Limb (tissue), 2 donors: ENCODE measurements at regions not wholly inside any gene's neighbourhood (a gene's known extent, or its start where the extent isn't known, plus 50 kb on each side); places are given as distances from the start of the nearest gene placed in this dataset.

Source experiments
- DNase-seq, 2 donors: peaks; one replicate each; pipeline ENCODE4 v3.0.0-alpha.2; 2016; ENCODE audit errors: extremely low spot score in 2 of 2

DNA sequence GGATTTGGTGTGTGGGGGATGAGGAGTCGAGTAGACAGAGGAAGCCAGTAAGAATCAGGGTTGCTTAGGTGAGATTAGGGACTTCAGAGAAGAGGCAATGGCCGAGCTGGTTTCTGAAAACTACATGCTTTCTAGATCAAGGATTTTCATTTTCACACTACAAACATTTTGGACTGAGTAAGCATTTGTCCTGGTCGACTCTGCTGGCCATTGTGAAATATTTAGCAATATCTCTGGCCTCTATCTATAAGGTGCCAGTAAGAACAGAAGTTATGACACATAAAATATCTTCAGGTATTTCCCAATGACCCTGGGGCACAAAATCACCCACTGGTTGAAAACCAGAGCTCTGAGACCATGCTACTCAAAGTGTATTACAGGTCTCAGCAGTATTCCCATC lies 1275.1 kb upstream of the CDH8 start:
- DNase-seq = no peak

DNA sequence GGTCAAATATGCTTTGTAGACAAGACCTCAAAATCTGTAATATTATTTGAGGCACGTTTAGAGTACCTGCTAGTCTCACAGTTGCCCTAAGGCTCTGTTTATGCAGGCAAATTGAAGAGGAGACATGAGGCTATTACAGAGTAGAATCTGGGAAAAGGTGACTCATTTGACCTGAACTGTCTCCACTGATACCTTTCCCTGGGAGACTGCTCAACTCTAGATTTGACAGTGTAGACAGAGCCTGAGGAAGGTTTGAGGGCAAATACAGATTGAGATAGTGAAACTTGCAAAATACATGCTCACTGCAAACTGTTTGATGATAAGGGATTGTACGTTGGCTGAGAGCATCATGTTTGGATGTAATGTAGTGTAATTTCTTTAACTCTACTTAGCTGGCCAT lies 1266.6 kb upstream of the CDH8 start:
- no peak for DNase-seq

DNA sequence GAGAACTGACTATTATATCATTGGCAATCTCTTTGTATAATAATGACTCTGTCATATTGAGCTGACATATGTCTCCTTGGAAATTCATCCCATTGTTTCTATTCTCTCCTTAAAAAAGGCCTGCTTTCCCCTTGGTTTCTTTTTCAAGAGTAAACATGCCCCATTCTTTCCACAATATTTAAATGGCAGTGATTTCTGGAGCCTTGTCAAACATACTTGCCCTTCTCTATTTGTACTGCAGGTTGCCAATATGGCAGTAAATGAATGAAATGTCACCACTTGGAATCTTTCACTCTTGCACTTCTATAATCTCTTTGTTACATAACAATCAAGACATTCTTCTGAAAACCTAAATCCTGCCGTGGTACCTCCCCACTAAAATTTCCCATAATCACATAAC lies 1265.1 kb upstream of the CDH8 start:
- DNase-seq = no peak

DNA sequence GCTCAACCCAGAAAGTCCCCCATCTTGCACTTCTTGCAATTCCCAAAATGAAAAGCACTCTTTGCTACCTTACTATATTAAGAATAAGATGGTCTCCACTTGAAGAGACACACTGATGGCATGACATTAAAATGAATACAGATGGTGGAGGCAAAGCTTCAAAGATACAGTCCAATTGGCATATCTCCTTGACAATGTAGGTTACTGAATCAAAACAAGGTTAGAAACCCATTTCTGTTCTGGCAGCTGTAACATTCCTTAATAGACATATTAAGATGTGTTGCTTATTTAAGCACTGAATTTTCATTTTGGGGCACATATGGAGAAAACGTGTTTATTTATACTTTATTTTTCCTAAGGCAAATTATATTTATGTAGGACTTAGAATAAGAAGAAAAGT lies 1262.8 kb upstream of the CDH8 start:
- no peak for DNase-seq

DNA sequence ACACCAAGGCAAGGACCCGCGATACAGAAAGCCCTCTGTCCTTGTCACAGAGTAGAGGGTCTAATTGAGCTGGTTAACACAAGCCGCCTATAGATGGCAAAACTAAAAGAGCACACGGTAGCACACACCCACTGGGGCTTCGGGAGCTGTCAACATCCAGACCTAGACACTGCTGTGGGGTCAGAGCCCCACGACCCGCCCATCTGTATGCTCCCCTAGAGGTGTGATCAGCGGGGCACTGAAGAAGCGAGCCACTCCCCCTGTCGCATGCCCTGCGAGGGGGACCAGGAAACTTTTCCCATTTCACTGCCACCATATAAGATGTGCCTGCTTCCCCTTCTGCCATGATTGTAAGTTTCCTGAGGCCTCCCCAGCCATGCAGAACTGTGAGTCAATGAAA lies 1255.8 kb upstream of the CDH8 start:
- no peak for DNase-seq

DNA sequence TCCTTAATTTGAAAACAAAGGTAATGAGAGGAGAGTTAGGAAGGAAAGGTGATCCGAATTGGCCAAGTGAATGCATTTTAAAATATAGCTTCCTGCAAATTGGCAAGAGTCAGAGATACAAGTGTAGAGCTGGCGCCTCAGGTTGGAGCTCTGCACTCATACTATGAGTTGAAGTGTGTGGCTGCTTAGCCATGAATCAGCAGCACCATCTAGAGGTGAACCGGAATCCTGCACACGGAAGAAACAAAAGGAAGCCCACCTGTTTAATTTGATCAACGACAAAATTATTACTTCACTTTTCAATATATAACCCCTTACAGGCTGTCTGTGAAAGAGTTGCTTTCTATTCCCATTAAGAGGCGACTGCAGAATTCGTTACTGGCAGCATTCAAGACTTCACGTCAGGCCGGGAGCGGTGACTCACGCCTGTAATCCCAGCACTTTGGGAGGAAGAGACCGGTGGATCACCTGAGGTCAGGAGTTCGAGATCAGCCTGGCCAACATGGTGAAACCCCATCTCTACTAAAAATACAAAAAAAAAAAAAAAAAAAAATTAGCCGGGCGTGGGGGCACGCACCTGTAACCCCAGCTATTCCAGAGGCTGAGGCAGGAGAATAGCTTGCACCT lies 1253.7 kb upstream of the CDH8 start:
- peak; percentile 65 to 75 for DNase-seq

DNA sequence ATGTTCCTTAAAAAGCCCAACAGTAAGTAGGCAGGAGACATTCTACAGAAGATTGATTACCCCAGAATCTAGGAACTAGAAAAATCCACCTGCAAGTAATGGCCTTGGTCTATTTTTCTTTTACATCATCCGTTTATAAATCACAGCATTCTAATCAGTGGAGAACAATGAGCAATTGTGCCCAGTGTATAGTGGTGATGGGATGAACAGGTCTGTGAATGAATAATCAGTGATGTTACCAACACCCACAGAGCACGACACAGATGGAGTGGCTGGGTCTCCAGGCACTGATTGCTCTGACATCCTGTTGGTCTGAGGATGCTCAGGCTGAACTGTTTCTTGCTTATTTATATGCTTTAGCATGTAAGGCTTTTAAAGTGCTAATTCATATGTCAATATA lies 1251.2 kb upstream of the CDH8 start:
- no peak for DNase-seq

DNA sequence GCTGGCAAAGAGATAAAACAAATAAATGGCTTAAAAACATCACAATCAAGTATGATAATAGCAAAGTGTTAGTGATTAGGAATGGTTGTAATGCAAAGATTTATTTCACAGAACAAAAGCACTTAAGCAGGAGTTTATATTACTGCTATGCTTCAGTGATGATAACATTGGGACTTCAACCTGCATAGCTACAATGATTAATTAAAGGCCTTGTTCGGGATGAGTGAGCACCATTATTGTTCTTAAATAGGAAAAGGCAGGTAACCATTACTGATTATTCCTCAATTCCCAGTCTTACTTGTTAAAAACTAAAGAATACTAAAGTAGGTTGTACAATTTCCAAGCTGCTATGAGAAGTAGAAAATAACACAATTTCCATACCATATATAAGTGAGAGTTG lies 1247.5 kb upstream of the CDH8 start:
- DNase-seq = no peak

DNA sequence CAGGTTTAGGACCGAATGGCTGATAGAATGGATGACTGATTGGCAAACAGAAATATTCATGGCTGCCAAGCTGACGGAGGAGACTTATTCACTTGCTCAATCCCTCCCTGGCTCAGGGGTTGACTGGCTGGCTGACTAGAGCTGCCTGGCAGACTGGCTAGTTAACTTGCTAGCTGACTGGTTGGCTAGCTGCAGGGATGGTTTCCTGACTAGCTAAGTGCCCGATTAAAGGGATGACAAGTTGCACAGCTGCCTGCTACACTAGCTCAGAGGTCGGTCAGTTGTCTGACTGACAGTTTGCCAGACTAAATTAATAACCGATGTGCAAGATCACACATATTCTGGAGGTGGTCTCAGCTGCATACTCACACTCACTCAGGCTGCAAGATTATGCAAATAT lies 1208.4 kb upstream of the CDH8 start:
- DNase-seq = peak in 1 of 2 donors; percentile 26

DNA sequence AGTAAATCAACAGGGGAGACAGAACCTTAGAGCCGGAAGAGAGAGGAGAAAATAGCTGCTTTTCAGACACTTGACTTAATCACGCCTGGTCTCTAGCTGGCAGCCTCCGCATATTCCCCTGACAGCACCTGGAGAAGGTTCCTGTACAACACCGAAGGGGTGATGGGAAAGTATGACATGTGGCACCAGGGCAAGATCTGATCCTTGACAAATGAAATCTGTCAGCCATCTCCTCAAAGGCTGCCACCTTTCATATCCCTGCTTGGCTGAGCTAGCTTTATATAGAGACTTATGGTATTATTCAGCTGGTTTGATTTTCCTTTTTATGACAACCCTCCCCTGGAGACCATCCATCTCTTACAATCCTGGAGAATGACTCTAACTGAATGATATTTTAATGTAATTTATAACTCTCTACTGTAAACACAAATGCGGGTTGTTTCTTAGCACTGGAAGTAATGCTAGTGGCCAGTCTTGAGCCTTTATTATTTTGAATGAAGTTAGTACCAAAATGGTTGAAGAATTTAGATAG lies 1205.3 kb upstream of the CDH8 start:
- no peak for DNase-seq

DNA sequence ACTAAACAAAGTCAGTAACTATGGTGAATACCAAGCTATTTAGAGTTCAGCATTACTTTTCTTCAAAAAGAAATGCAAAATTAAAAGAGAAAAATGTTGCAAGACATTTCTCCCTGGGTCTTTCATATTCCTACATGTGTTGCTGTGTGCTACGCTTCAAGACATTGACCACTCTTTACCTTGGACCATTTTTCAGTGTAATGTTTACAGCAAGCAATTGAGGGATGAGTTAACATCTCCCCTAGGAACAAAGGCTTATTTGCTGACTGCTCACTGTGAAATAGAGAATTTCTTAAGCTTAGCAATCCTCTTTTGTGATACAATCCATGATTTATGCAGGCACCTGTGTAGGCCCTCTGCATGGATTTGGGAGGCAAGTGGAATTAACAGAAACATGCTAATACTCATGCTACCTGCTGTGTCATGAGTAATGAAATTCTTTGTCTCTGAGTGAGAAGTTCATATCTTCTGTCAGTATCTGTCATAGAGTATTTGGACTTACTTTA lies 1202.9 kb upstream of the CDH8 start:
- no peak for DNase-seq

DNA sequence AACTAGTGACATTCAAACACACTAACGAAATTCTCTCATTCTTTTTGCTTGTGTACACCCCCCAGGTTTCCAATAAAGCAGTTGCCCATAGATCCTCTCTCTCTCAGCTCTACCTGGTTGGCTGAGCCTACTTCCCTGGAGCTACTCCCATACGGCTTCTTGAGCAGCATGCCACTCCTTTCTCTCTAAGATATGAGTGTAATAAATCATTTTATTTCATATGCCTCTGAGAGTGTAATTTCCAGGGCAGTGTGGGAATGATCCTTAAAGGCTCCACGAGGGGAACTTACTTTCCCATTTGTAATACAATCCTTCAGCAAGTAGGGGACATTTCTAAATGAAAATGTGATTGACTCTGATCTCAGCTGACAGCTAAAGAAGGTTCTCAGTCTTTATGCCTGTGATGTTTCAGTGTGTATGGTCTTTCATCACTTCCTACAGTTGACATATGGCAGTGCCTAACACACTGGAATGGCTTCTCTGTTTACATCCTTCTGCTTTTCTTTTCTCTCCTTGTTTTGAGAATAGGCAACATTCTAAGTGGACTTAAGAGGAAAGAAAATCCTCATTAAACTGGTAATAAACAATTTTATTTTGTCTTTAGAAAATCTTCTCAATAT lies 1194.3 kb upstream of the CDH8 start:
- no peak for DNase-seq

DNA sequence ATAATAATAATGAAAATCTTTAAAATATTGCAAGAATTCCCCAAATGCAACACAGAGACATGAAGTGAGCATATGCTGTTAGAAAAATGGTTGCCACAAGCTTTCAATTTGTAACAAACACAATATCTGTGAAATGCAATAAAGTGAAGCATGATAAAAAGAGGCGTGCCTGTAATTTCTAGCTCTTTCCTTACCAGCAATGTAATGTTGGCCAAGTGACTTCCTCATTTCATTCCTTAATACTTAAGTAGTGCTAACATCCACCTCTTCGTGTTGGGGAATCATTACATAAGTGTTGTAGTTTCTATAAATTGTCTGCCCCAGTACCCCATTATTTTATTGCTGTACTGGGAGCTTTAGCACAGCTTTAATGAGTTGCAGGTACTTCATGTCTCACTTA lies 1192.0 kb upstream of the CDH8 start:
- DNase-seq = no peak

DNA sequence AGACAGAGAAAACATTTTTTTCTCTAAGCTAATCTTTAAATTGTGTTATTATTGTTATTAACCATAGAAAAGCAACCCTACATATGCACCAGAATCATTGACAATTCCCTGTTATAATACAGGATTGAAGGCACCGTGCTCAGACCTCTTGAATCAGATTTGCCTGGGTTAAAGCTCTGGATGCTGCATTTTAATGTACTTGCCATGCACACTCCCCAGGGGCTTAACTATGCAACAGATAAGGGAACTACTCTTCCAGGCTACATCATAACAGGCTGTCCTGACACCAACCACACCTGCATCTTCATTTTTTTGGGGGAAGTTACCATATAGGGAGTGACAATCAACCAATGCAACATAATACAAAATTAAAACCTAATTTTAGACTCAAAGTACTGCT lies 1187.6 kb upstream of the CDH8 start:
- no peak for DNase-seq

DNA sequence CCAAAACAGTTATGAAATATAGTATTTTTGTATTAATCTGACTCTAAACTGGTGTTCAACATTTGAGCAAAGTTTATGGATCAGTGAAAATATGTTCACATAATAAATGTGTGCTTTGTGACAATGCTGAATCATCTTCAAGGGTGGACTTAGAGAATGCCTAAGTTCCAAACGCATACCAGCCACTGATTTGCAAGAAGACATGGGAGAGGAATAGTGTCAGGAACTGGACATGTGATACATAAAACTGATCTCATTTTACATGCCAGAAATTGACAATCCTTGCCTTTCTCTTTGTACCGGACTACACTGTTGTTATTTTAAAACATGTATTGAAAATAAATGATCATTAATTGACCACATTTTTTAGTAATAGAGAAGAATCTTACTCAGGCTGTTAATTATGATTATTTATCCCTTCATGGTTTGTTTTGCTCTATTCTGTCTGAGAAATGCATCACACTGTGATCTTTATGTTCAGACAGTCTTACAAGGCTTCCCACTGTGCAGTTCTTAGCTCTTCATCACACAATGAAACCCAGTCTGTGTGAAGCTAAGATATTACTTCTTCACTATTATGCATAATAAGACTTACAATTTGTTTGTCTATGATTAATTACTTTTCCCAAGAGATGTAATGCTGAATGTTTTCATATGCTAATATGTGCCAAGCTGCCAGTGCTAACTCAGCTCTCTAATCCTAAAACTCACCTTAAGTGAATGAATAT lies 1180.6 kb upstream of the CDH8 start:
- DNase-seq = no peak

DNA sequence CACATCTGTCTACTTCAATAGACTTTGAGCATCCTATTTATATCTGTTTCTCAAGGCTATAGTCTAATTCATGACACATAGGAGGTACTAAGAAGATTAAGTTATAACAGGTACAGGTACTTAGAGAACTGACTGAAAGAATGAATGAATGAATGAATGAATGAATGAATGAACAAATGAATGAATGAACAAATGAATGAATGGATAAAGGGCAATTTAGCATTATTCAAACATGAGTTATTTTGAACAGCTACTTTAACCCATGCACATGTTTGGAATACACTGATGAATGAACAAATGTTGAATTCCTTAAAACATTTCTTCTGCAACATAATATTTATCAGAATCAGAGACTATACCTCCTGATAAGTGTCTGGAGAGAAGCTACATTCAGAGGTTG lies 1165.6 kb upstream of the CDH8 start:
- no peak for DNase-seq

DNA sequence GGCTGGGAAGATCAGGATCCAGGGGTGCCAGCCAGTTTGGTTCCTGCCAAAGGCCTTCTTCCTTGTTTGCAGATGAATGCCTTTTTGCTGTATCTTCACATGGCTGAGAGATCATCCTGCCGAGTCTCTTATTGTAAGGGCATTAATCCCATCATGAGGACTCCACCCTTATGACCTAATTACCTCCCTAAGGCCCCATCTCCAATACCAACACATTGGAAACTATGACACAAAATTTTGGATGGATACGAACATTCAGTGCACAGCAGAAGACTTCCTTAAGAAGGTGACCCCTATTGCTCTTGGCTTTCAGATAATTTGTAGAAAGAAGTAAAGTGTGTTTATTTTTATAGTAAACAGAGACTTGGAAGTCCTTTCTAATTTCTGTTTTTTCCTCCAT lies 1164.7 kb upstream of the CDH8 start:
- no peak for DNase-seq

DNA sequence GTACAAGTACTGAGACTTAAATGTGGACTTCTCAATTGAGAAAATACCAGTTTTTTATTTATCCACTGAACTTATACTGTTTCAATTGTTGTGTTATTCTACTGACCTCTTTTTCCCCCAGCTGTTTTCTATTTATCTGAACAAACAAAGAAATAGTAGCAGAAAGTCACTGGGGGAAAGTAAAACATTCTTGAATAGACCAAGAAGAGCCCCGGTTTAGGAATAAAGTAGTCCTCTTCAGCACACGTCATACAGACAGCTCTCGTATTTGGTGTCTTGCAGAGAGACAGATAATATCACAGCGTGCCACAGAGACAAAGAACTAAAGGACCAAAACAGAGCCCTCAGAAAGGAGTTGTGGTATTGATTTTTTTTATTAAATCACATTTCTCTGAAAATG lies 1159.1 kb upstream of the CDH8 start:
- DNase-seq = peak in 1 of 2 donors; percentile 3

DNA sequence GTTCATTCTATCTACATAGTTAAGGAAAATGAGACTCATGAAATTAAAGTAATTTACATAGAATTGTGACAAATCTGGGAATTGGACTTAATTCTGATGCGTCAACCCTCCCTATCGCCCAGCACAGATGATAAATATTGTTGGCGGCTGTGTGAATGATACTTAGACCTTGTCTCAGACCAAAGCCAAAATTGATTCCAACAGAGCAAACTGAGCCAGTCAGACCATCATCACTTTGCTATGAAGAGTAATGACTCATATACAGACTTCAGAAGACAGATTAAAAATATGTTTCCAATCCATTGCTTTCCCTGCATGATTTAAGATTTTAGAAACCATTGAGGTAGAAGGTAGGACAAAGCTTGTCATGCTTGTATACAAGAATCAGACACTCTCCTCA lies 1156.7 kb upstream of the CDH8 start:
- DNase-seq = no peak

DNA sequence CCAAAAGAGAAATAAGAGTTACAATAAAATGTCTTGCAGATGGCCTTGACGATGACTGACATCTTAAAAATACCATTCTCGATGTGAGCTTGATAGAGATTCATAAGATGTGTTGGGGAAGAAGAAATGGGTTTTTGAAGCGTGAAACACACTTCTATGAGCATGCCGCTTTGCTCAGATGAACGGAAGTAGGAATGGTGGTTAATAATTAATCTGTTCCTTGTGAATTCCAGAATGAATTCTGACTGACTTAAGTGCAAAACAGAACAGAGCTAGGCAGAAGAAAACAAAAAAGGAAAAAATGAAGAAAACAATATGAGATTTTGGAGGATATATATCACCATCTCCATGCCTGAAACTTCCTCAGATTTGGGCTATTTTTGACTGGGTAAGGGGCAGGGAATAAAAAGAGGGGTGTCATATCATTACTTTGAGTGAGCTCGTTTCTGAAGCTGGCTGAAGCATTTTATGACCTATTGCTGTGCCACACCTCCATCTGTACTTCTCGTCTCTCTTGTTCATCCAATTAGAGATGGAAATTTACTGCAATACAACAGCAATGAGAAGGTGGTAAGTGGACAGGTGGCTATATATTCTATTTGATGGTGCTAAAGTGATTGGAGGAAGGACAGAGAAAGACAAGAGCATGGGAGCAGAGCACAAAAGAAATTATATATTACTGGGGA lies 1152.0 kb upstream of the CDH8 start:
- DNase-seq = no peak

DNA sequence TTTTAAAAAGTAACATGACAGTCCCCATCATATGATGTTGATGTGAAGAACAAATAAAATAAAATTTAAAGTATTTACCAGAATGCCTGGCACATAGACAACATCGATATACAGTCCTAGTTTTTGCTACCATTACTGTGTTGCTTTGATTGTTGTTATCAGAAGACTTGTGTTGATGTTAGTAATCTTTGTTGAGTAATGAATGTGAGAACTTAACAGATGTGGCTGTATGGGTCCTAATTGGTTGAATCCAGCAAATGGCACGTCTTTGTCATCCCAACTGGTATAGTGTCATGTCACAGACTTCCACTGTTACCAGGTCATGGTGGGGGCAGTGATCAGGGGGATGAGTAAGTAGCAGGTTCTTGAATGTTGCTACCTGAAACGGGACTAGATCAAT lies 1151.4 kb upstream of the CDH8 start:
- no peak for DNase-seq

DNA sequence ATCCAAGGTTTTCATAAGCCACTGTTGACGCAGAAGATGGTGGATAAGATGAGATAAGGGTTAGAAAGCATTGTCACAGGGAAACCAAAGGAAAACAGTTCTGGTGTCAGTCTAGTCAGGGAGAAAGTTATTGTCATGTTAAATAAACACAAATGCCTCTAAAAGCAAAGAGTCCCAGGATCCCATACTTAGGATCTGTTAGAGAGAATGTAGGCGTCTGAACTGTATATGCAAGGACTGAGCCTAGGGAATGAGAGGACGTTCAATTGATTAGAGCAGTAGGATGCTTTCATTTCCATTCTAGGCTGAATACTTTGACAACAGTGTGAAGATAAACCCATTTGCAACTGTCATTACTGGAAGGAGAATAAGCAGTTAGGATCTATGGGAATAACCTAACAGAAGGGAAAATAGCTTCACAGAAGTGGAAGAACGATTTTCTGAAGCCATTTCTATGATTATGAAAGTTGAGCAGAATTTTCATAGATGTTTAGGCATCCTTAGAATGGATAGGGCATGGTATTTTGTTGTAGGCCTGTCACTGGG lies 1149.1 kb upstream of the CDH8 start:
- no peak for DNase-seq
